SK-N-SH treated with all-trans-retinoic acid at 6 μM for 48 hours (cell line): ENCODE measurements at regions not wholly inside any gene's neighbourhood (a gene's known extent, or its start where the extent isn't known, plus 50 kb on each side); places are given as distances from the start of the nearest gene placed in this dataset.

Source experiments
- ATAC-seq: fragments of 200-7000 bp; cut with Tn5 transposase; 3 replicates; pipeline ENCODE4 v1.9.1; 2020; ENCODE audit warnings: mild to moderate bottlenecking, moderate library complexity
- BACH2 ChIP-seq: fragments of 250-450 bp; sonication (Bioruptor Pico); IDR thresholded peaks from 2 replicates; pipeline ENCODE4 v1.9.0; 2021; ENCODE audit warnings: mild to moderate bottlenecking, borderline replicate concordance
- ESRRG ChIP-seq: fragments of 250-450 bp; sonication (Bioruptor Pico); IDR thresholded peaks from 2 replicates; pipeline ENCODE4 v1.6.1; 2021; ENCODE audit warnings: mild to moderate bottlenecking
- GLIS3 ChIP-seq: fragments of 250-450 bp; sonication (Bioruptor Pico); IDR thresholded peaks from 2 replicates; pipeline ENCODE4 v1.5.0; 2020; ENCODE audit warnings: mild to moderate bottlenecking, moderate library complexity
- OSR1 ChIP-seq: fragments of 250-450 bp; sonication (Bioruptor Pico); IDR thresholded peaks from 2 replicates; pipeline ENCODE4 v1.8.0; 2022; ENCODE audit warnings: moderate library complexity, mild to moderate bottlenecking, inconsistent platforms
- PPARA ChIP-seq: fragments of 250-450 bp; sonication (Bioruptor Pico); IDR thresholded peaks from 2 replicates; pipeline ENCODE4 v1.5.0; 2020; ENCODE audit warnings: mild to moderate bottlenecking, borderline replicate concordance
- RARB ChIP-seq: fragments of 250-450 bp; sonication (Bioruptor Pico); IDR thresholded peaks from 2 replicates; pipeline ENCODE4 v1.8.0; 2021; ENCODE audit warnings: mild to moderate bottlenecking, moderate library complexity
- SNAI2 ChIP-seq: fragments of 250-450 bp; sonication (Bioruptor Pico); IDR thresholded peaks from 2 replicates; pipeline ENCODE4 v1.5.0; 2020; ENCODE audit warnings: mild to moderate bottlenecking, moderate library complexity
- TCF4 ChIP-seq: fragments of 250-450 bp; sonication (Bioruptor Pico); IDR thresholded peaks from 2 replicates; pipeline ENCODE4 v1.8.0; 2021; ENCODE audit warnings: mild to moderate bottlenecking, moderate library complexity, borderline replicate concordance
- TOX ChIP-seq: fragments of 250-450 bp; sonication (Bioruptor Pico); IDR thresholded peaks from 2 replicates; pipeline ENCODE4 v1.8.0; 2021; ENCODE audit warnings: mild to moderate bottlenecking, moderate library complexity, borderline replicate concordance
- ZFP3 ChIP-seq: fragments of 250-450 bp; sonication (Bioruptor Pico); IDR thresholded peaks from 2 replicates; pipeline ENCODE4 v1.5.0; 2020; ENCODE audit warnings: mild to moderate bottlenecking, moderate library complexity
- ZFP30 ChIP-seq: fragments of 450-650 bp; formaldehyde crosslinking; IDR thresholded peaks from 2 replicates; pipeline ENCODE4 v1.5.0; 2022; ENCODE audit warnings: mild to moderate bottlenecking, moderate library complexity
- ZNF565 ChIP-seq: fragments of 450-650 bp; formaldehyde crosslinking; conservative IDR thresholded peaks from 2 replicates; pipeline ENCODE4 v1.5.0; 2020; ENCODE audit warnings: low read depth, mild to moderate bottlenecking, moderate library complexity
- ZNF70 ChIP-seq: fragments of 450-650 bp; formaldehyde crosslinking; IDR thresholded peaks from 2 replicates; pipeline ENCODE4 v1.5.0; 2020; ENCODE audit warnings: mild to moderate bottlenecking, moderate library complexity
- ZNF8 ChIP-seq: fragments of 450-650 bp; formaldehyde crosslinking; IDR thresholded peaks from 2 replicates; pipeline ENCODE4 v1.5.0; 2020; ENCODE audit warnings: mild to moderate bottlenecking, moderate library complexity
- TF ChIP-seq, protein P1 (sequence below): fragments of 250-450 bp; sonication (Bioruptor Pico); IDR thresholded peaks from 2 replicates; pipeline ENCODE4 v1.5.0; 2020; ENCODE audit warnings: mild to moderate bottlenecking, moderate library complexity
- TF ChIP-seq, protein P2 (sequence below): fragments of 250-450 bp; sonication (Bioruptor Pico); IDR thresholded peaks from 2 replicates; pipeline ENCODE4 v1.5.1; 2020; ENCODE audit warnings: low read depth, mild to moderate bottlenecking, moderate library complexity
- TF ChIP-seq, protein P3 (sequence below): fragments of 250-450 bp; sonication (Bioruptor Pico); IDR thresholded peaks from 2 replicates; pipeline ENCODE4 v1.5.1; 2021; ENCODE audit warnings: mild to moderate bottlenecking, moderate library complexity
- TF ChIP-seq, protein P4 (sequence below): fragments of 250-450 bp; sonication (Bioruptor Pico); IDR thresholded peaks from 2 replicates; pipeline ENCODE4 v1.8.0; 2020; ENCODE audit warnings: mild to moderate bottlenecking, moderate library complexity, borderline replicate concordance

DNA sequence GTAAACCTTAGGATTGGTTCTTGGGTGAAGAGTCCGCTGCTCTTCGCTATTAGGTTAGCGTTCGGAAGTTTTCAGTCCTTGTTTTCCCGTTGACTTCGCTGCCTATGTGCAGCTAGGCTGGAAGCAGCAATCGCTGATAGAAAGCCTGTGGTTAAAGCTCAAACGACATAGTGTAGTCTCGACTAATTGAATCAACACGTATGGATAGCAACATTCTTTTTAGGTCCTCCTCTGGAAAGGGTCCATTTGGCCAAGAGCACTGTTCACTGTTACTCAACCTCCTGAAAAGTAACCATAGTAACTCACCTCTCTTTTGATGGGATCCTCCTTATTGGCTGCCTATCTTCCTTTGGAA, 355.5 kb downstream of the SNAPC1 start (continued):
- TF ChIP-seq, protein P1, sequence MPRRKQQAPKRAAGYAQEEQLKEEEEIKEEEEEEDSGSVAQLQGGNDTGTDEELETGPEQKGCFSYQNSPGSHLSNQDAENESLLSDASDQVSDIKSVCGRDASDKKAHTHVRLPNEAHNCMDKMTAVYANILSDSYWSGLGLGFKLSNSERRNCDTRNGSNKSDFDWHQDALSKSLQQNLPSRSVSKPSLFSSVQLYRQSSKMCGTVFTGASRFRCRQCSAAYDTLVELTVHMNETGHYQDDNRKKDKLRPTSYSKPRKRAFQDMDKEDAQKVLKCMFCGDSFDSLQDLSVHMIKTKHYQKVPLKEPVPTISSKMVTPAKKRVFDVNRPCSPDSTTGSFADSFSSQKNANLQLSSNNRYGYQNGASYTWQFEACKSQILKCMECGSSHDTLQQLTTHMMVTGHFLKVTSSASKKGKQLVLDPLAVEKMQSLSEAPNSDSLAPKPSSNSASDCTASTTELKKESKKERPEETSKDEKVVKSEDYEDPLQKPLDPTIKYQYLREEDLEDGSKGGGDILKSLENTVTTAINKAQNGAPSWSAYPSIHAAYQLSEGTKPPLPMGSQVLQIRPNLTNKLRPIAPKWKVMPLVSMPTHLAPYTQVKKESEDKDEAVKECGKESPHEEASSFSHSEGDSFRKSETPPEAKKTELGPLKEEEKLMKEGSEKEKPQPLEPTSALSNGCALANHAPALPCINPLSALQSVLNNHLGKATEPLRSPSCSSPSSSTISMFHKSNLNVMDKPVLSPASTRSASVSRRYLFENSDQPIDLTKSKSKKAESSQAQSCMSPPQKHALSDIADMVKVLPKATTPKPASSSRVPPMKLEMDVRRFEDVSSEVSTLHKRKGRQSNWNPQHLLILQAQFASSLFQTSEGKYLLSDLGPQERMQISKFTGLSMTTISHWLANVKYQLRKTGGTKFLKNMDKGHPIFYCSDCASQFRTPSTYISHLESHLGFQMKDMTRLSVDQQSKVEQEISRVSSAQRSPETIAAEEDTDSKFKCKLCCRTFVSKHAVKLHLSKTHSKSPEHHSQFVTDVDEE (CRISPR knock-in tag): no peak
- TF ChIP-seq ZNF70 (no peak), ZFP30 (no peak), TOX (CRISPR knock-in tag) (no peak)

DNA sequence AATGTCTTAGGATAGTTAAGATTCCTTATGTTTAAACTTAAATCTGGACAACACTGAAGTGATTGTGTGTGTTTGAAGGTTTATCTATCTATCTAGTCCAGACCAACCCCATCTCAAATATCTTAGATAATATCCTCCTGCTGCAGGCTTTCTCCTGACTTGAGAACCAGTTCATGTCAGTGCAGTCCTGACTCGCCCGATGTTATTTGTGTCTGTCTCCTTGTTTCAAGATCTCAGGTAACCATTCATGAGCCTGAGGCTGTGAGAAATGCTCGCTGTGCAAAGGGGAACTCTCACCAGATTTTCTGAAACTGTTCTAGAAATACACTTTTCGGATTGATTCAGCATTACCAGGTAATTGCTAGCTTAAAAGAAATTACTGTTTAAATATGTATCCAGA, 356.2 kb downstream of the SNAPC1 start:
- no peak for ATAC-seq
- TF ChIP-seq OSR1 (CRISPR knock-in tag) (no peak), ZNF70 (no peak), ZNF8 (CRISPR knock-in tag) (no peak), ZFP3 (CRISPR knock-in tag) (no peak), GLIS3 (CRISPR knock-in tag) (no peak)
- TF ChIP-seq, all 23 proteins: peak for 0

DNA sequence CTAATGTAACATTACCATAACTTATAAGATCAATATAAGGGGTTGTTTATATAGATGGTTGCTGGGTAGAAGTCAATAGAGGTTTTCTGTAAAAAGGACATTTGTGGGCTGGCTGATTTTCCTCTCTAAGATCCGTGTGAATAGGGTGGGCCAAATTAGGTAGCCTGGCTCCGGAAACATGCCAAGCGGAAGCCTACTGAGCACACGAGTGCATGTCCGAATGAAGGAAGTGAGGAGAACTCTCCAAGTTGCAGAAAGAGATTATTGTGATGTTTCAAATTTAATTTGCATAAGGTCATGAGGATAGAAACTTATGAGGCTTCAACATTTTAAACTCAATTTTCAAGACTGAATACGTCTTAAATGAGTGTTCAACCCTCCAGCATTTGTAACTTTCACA, 356.7 kb downstream of the SNAPC1 start:
- no peak for ATAC-seq
- TF ChIP-seq, protein P2, sequence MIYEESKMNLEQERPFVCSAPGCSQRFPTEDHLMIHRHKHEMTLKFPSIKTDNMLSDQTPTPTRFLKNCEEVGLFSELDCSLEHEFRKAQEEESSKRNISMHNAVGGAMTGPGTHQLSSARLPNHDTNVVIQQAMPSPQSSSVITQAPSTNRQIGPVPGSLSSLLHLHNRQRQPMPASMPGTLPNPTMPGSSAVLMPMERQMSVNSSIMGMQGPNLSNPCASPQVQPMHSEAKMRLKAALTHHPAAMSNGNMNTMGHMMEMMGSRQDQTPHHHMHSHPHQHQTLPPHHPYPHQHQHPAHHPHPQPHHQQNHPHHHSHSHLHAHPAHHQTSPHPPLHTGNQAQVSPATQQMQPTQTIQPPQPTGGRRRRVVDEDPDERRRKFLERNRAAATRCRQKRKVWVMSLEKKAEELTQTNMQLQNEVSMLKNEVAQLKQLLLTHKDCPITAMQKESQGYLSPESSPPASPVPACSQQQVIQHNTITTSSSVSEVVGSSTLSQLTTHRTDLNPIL: no peak
- TF ChIP-seq ZNF565 (no peak), BACH2 (CRISPR knock-in tag) (no peak)

DNA sequence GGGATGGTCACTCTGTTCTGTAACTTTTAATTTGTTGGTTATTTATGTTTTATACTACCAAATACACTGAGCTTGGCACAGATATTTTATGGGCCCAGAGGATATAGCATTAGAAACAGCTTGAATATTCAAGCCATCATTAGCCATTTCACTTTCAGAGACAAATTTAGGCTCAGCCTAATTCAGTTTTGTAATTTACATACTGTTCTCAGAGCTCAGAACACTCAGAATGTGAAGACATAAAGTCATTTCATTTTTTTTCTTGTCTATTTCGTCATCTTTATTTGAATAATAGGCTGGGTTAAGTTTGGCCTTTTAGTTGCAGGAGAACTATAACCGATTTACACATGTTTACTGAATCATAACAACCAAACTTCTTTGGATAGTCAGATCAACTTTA, 361.7 kb downstream of the SNAPC1 start:
- TF ChIP-seq SNAI2 (CRISPR knock-in tag): no peak
- TF ChIP-seq, protein P1 (CRISPR knock-in tag): no peak
- TF ChIP-seq, protein P3, sequence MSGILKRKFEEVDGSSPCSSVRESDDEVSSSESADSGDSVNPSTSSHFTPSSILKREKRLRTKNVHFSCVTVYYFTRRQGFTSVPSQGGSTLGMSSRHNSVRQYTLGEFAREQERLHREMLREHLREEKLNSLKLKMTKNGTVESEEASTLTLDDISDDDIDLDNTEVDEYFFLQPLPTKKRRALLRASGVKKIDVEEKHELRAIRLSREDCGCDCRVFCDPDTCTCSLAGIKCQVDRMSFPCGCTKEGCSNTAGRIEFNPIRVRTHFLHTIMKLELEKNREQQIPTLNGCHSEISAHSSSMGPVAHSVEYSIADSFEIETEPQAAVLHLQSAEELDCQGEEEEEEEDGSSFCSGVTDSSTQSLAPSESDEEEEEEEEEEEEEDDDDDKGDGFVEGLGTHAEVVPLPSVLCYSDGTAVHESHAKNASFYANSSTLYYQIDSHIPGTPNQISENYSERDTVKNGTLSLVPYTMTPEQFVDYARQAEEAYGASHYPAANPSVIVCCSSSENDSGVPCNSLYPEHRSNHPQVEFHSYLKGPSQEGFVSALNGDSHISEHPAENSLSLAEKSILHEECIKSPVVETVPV (CRISPR knock-in tag): no peak
- TF ChIP-seq PPARA: no peak
- TF ChIP-seq, protein P4, sequence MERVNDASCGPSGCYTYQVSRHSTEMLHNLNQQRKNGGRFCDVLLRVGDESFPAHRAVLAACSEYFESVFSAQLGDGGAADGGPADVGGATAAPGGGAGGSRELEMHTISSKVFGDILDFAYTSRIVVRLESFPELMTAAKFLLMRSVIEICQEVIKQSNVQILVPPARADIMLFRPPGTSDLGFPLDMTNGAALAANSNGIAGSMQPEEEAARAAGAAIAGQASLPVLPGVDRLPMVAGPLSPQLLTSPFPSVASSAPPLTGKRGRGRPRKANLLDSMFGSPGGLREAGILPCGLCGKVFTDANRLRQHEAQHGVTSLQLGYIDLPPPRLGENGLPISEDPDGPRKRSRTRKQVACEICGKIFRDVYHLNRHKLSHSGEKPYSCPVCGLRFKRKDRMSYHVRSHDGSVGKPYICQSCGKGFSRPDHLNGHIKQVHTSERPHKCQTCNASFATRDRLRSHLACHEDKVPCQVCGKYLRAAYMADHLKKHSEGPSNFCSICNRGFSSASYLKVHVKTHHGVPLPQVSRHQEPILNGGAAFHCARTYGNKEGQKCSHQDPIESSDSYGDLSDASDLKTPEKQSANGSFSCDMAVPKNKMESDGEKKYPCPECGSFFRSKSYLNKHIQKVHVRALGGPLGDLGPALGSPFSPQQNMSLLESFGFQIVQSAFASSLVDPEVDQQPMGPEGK: no peak
- no peak for ATAC-seq

DNA sequence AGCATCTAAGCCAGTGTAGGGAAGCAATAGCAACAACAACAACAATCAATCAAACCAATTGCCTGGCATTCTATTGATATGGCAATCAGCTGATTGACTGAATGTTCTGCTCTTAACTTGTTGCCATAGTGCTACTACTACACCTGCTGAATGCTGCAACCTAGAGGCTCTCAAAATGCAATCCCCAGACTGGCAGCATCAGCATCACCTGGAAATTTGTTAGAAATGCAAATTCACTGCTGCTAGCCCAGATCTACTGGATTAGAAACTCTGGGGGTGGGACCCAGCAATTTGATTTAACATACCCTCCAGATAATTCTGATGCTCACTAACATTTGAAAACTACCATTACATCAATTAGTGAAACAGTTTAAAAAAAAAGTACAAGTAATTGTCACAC, 363.6 kb downstream of the SNAPC1 start:
- TF ChIP-seq GLIS3 (CRISPR knock-in tag): no peak
- no peak for TF ChIP-seq ZNF70
- TF ChIP-seq TCF4 (CRISPR knock-in tag): no peak
- no peak for TF ChIP-seq ZNF565
- no peak for TF ChIP-seq SNAI2 (CRISPR knock-in tag)
- no peak for TF ChIP-seq BACH2 (CRISPR knock-in tag)
- no peak for TF ChIP-seq RARB (CRISPR knock-in tag)
- TF ChIP-seq, protein P1 (CRISPR knock-in tag): no peak
- no peak for TF ChIP-seq ESRRG (CRISPR knock-in tag)
- ATAC-seq: no peak
